Stimulated activated CD4-positive, alpha-beta T cell treated with anti-CD3 and anti-CD28 coated beads, Interleukin-4, amount 100 ng/mL, for 1 hour (primary cell): ENCODE measurements at regions not wholly inside any gene's neighbourhood (a gene's known extent, or its start where the extent isn't known, plus 50 kb on each side); places are given as distances from the start of the nearest gene placed in this dataset.

Source experiments
- DNase-seq: peaks from one replicate; pipeline ENCODE4 v3.0.0-alpha.2; 2020

DNA sequence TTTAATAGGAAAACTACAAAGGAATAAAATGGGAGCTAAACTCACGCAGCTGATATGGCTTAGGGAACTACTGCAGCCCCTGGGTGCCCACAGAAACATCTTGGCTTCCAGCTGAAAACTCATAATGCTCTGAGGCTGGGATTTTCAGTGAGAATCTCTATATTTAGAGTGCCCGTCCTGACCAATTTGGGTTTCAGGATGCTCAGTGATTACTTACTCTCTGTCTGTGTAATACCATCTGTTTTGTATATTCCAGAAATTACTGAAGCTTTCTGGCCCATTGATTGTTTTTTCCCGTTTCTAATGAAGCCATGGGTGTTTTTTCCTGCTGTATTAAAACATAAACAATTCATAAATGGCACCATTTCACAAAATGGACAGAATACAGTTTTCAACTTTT, 50.6 kb upstream of the ZNF385D start:
- no peak for DNase-seq

DNA sequence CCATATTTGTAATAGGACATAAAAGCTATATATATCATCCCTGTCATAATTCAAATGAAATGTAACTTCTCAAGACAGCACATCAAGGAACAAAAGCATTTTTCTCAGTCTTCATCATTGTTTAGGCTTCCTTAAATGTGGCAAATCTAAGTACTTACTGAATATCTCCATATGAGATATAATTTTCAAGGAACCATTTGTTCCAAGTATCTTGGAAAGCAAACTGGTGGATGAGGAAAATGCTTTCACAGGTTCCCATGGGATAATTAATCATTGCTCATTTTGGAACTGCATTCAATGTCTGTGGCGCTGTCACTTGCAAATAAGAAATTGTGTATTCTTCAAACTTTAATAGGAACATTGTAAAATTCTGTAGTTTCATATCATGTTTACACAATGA, 52.6 kb upstream of the ZNF385D start:
- DNase-seq = no peak

DNA sequence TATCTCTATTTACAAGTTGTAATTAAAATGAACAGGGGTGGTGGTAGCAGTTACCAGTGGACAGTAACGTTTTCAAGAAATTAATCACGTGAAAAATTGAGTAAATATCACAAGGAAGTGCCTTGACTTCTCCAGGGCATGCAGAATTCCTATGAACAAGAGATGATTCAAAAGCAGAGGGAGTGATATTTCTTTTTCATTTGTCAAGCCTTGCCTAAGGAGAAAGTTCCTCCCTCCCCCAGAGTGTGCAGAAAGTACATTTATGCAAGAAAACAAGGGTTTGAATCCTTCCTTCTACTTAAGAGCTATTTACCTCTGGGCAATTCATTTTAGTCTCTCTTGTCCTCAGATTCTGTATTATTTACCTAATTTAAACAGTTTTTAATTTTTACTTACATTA, 53.3 kb upstream of the ZNF385D start:
- DNase-seq = no peak

DNA sequence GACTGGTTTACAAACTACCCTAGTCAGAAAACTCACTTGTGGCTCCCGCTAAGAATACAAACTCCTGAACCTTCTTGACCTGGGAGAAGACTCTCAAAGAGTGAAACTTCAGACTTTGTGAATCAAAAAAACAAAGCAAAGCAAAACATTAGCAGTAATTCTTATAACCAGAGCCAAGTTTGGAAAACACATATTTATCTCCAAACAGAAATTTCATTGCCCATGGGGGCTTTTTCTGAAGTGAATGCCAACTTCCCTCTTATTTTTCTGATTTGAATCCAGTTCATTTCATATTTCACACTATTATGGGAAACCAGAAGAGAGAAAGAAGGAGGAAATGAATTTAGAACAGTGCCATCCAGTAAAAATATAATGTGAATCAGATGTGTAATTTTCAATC, 55.7 kb upstream of the ZNF385D start:
- no peak for DNase-seq

DNA sequence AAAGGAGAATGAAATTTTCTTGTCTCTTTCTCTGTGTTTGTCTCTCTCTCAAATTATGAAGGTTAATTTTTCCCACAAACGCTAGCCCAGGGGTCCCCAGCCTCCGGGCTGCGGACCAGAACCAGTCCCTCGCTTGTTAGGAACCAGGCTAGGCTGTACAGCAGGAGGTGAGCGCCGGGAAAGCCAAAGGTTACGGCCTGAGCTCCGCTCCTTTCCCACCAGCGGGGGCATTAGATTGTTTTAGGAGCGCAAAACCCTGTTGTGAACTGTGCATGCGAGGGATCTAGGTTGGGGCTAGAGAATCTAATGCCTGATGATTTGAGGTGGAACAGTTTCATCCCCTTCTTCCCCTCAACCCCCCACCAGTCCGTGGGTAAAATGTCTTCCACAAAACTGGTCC, 74.7 kb upstream of the ZNF385D start:
- no peak for DNase-seq

DNA sequence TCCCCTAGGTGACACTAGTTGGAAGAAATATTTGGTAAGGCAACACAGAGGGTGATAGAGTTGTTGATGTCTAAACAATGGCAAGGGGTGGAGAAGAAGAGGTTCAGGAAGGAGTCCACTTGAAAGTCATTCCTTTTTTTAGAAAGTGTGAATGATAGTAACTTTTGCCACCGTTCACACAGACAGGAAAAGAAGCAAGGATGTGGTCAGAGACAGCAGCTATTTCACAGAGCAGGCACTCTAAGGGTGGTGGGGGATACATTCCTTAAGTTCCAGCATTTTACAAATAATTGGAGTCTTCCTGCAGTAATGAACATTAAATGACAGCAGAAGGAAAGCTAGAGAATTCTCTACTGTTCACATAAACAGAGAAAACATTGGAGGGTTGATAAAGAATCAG, 75.4 kb upstream of the ZNF385D start:
- DNase-seq = no peak

DNA sequence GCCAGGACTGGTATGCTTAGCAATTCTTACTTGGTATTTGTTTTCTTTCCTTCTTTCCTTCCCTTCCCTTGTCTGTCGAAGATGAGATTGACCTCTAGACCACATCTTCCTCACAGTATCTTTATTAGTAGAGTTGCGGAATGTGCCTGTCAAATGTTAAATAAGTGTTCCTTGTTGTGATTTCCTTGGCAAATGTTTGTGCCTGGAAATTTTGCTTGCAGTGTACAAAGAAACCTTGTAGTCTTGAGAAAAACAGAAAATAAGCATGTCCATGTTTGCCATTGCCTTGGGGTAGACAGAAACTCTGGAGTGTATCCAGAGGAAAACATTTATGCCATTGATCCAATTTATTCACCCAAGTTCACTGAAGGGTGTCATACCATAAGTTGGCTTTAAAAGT, 79.5 kb upstream of the ZNF385D start:
- DNase-seq = no peak

DNA sequence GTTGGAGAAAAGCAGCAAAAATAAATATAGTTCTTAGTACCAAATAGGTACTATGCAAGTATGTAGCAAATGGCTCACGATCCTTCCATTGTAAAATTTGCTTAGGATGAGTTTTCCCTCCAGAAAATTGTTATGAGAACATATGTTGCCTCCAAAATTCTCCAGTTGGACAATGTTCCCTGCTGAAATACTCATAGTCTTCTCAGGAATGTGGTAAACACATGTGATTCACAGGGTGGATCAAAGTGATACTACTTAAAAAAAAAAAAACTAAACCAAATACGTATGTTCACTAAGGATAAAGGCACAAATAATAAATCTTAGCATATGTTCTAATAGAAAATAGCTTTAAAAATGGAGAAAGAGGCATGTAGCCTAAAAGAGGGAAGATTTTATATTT, 84.3 kb upstream of the ZNF385D start:
- no peak for DNase-seq

DNA sequence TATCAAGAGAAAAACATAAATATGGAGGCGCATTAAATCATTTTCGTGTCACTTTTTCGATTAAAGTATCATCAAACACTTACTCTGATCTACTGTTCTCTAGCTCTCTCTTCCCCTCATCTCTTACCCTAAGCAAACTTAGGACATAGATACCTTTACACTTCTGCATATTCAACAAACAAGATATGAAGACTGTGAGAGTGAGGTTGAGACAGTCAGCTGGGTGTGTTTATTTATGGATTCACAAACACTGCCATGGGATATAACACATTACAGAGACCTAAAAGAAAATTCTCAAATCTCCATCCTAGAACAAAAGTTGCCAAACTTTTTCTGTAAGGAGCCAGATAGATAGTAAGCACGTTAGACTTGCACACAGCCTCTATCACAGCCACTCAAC, 85.2 kb upstream of the ZNF385D start:
- DNase-seq = no peak

DNA sequence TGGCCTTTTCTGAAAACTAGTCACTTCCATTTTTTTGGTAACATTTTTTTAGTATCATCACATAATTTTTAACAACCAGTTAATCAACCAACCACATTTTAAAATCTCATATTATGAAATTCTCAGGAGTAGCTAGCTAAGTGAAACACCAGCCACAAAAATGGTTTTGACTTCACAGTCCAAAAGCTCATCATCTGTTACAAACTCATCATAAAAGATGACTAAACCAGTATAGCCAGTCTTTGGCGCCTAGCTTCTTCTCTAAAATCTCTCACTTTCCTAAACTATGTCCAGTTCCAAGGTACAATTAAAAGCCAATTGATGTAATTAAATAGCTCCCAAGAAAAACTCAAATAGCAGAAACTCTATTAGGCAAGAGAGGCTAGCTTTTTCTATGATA, 88.2 kb upstream of the ZNF385D start:
- DNase-seq = no peak

DNA sequence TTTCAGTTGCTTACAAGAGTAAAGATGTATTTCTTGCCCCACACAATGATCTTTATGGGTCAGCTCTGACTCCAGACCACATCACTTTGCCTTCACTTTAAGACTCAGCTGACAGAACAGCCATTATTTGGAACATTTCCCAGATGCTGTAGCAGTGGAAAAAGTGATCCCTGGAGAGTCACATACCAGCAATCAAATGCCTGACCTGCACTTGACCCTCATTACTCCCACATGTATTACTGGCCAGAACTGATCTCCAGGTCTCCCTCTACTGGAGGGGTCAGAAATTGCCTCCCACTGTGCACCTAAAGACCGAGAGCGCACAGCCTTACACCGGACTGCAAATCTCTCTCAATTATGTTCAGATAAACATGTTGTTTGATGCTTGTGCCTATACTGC, 88.6 kb upstream of the ZNF385D start:
- no peak for DNase-seq

DNA sequence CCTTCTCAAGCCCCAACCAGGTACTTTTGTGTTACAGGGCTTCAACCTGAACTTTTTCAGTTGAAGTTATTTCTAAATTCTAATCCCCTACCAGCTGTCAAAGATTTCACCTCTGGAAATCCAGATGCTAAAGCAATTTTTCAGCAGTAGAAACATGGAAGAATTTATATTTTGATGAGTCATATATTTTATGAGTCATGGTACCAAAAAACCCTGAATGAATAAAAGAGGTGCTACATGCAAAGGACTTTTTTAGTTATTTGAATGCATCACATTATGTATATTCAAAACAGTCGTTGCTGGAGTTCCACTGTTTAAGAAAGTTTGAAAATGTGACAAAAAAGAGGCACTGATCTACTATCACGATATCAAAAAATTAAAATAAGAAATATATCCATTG, 96.0 kb upstream of the ZNF385D start:
- no peak for DNase-seq

DNA sequence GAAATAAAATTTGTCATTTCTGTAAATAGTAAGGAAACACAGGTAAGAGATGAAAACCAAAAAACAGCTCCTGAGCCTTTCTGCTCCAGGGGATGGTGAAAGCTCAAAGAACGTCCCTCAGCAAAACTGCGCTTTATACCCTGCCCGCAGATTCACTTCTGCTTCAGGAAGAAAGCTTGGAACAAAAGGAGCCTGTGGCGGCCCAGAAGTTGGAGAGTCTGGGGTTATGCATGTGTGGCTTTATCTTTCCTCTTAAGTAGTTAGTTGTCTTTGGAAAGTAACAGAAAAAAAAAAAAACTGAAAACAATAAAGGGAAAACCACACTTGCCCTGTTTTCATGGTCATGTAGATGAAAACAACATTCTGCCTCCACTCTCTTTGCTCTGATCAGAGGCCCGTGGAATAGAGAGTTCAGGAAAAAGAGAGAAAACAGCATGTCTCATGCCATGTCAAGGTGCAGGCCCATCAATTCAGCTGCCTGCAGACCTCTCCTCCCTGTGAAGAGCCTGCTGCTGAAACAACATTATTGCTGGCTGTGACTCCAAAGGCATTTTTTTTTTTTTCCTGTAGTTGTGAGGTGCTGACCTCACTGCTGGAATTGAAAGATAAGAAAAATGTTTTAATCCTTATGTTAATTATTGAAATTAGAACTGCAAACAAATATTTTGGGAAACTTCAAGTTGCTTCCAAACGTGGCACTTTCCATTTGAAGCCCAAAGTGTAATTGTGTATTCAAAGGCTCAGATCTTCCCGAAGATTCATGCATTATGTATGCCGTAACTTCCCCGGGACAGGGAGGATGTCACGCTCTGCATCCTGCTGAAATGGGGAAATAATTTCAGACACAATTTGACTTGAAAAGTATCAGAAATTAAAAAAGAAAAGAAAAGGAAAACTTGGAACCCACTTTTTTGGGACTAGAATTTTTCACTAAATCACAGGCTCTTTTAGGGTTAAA, 108.4 kb upstream of the ZNF385D start:
- no peak for DNase-seq

DNA sequence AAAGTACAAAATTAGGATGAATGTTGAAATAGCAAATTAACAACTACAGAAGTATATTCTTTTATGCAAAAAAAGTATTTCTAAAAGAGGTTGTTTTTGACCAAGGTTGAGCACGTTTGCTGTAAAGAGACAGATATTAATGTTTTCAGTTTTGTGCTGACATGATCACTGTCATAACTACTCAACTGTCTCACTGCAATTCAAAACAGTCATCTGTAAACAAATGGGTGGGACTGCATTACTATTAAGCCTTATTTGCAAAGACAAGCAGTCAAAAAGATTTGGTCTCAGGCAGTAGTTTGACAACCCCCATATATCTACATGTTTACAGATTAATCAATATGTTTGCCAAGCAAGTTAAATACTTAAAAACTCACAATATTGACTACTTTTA, 109.1 kb upstream of the ZNF385D start:
- DNase-seq = no peak

DNA sequence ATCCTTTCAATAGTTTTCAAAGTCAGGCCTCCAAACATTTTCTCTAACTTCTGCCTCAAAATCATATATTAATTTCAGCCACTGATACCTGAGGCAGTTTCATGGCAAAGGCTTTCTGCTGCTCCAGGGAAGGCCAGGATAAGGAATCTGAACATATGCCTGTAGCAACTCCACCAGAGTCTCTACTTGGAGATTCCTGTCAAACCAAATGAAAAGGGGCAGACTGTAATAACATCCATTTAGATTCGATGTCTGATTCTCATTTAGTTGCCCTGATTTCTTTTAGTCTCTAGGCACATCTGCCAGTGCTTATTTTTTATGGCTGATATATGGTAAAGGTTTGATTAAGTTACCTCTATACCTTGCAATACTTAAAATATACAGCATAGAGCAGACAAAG, 109.6 kb upstream of the ZNF385D start:
- DNase-seq = no peak

DNA sequence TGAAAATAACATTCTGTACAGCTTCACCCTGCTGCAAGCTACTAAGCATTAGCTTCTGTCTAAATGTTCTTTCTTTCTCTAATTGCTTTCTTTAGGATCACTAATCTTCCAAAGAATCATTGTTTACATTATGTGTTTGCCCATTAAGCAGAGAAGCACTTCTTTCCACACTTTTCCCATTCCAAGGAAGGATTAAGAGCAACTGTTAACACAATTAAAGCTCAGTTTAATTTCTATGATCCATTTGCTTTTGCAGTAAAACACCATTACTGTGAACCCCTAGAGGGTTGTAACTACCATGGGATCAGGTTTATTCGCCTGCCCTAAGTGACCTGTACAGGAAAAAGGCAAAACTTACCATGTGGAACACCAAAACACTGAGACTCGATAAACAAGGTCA, 125.8 kb upstream of the ZNF385D start:
- no peak for DNase-seq

DNA sequence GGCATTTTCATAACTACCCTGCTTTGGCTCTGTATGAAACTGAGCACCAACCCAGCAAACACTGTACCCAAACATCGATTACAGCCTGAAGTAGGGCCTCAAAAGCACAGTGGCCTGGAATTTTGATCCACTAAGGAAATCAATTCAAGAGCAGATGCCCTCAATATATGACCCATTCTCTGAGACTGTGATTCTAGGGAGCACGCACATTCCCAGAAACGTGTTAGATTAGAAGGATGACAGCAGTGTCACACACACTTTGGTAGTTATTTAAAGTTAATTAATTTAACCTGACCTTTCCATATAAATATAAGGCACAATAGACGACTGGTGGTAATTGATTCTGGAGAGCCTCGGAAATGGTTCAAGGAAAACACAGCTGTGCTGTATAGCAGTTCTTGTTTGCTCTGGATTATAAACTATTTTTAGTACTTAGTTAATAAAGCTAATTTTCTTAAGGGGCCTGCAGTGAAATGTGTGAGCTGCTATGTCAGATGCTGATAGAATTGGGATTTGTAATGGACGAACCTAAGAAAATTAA, 126.3 kb upstream of the ZNF385D start:
- DNase-seq = no peak

DNA sequence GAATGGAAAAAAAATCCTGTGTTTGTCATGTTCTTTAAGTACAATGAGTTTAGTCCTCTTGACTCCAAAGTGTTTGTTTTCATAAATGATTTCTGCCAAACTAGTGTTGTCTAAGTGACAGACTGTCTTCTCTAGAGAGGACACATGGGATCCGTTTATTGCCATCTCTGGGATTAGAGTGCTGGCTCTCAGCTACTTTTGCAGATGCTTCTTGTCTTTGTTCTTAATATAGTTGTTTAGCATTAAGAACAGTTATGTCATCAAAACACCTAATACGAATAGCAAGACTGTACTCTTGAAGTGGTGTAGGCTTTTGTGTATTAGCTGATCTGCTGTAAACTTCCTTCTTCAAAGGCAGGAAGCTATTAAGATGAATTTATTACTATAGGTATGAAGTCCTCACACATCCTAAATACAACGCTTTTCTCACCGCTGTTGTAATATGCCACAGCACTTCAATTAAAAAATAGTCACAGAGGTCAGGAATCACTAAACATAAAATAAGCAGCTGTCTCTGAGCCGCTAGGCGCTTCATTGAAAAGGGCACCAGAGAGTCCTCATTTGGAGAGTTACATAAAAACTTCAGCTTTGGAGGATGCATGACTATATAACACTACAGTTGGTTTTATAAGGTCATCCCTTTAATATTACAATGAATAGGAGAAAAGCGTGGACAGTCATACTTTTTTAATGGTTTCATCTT, 128.3 kb upstream of the ZNF385D start:
- no peak for DNase-seq

DNA sequence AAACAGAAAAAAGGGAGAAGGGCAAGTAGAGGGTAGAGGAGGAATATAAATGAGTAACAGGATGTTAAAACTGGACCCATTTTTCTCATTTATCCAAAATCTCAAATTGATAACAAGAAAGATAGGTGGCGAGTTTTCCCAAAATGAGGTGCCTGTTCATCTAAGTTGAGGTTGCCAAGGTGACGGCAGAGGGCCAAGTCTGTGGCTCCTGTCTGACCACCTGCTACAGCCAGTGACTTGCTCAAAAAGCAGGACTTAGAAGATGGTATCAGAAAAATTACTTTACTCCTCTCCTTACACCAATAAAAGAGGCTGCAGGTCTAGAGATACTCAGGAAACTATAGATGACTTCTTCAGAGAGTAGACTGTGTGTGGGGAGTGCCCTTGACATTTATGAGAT, 137.6 kb upstream of the ZNF385D start:
- no peak for DNase-seq

DNA sequence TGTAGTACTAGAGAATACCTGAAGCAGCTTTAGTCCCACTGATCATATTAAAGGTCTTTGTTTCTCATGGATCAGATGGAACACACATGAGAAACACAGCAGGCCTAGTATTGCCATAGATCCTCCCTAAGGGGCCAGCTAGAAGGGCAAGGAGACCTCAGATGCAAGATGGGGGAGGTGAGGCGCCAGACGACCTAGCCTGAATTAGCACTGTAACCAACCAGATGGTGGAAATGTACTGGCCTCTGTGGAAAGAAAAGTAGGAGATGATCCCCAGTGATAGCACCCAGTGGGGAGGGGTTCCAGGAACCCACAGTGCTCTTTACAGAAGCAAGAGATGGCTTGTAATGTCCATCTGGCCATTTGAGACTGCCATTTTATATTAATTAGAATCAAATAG, 138.2 kb upstream of the ZNF385D start:
- DNase-seq = no peak

DNA sequence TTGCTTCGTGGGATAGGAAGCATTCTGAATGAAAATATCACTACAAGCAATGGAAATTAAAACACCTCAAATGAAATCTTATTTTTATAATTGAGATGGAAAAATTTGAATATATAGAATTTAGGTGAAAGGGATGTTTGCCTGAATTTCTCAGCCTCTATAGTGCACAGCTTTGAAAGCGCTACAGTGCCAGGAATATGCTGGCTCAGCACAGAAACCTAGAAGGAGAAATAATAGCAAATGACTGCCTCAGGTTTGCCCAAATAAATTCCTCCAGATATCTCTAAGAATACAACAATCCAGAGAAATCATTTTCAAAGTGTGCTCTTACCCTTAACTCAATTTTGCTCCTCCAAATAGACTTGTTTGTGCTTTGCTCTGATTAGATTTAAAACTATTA, 141.1 kb upstream of the ZNF385D start:
- DNase-seq = no peak

DNA sequence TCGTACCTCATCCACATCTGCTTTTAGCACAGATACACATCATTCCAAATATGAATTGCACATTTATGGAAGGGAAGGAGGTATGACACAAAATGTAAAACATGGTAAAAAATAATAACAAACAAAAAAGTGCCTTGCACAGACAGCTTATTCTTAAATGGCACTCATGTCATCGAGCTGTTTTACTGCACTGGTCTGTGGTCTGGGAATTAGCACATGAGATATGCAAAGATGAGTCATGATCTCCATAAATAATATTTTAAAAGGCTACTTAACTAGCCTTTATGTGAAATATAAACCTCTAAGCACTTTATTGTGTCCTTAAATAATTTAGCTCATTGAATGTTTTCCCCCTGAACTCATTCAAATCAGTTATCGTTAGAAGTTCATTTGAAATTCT, 142.2 kb upstream of the ZNF385D start:
- DNase-seq = no peak

DNA sequence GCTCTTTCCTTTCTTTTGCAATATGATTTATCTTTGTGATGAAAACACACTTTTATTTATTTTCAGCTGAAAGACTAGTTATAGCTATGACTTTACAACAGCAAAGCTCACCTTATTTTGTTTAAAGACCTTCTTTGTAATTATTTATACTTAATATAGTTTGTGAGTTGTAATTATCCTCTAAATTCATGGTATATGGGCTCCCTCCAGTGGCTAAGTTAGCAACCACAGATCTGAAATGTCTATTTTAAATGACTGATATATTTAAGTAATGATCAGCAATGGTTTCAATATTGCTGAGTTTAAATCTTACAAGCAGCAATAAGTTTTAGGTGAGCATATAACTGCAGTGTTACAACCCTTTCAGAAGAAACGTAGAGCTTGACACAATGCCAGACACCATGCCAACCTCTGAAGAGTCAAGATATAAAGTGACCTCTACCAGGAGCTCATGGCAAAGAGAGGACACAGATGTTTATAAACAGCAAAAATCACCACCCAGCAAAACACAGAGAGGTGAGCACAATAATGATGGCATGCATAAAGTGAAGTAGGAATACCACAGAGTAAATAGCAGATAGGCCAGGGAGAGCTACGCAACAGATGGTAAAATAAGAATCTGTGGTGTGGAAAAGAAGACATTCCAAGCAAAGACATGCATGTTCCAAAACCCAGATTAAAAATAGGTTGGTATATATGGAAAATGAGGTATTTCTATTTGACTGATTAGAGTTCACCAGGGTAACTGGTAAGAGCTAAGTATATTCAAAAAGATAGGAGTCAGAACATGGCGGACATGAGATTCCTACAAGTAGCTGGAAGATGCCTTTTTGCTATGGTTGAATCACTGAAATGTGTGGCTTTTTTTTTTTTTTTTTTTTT, 143.7 kb upstream of the ZNF385D start:
- DNase-seq = no peak
